HG03354 (cell line): ENCODE measurements at regions not wholly inside any gene's neighbourhood (a gene's known extent, or its start where the extent isn't known, plus 50 kb on each side); places are given as distances from the start of the nearest gene placed in this dataset.
"Not testable (repeated sequence)": the region's sequence is repeated elsewhere in the genome, so short reads cannot be mapped to it uniquely, and the experiment has no call there.

ENCODE experiments used
- ATAC-seq: cut with Tn5 transposase; IDR thresholded peaks from one replicate; pipeline ENCODE4 v1.9.1; 2021; ENCODE audit warnings: mild to moderate bottlenecking; ENCODE audit not compliant: unreplicated experiment, poor library complexity, severe bottlenecking

DNA sequence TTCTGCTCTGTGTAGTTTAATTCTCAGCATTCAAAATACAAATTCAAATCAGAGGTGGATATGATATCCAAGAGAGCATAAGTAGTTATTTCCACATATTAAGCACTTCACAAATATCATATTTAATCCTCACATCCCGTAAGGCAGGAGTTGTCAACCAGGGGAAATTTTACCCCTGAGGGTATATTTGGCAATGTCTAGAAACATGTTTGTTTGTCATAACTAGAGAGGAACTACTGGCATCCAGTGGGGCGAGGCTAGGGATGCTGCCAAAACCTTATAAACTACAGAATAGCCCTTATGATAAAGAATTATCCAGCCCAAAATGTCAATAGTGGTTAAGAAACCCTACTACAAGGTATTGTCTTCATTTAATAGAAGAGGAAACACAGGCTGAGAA, 619.4 kb downstream of the SLCO4C1 start:
- no peak for ATAC-seq

DNA sequence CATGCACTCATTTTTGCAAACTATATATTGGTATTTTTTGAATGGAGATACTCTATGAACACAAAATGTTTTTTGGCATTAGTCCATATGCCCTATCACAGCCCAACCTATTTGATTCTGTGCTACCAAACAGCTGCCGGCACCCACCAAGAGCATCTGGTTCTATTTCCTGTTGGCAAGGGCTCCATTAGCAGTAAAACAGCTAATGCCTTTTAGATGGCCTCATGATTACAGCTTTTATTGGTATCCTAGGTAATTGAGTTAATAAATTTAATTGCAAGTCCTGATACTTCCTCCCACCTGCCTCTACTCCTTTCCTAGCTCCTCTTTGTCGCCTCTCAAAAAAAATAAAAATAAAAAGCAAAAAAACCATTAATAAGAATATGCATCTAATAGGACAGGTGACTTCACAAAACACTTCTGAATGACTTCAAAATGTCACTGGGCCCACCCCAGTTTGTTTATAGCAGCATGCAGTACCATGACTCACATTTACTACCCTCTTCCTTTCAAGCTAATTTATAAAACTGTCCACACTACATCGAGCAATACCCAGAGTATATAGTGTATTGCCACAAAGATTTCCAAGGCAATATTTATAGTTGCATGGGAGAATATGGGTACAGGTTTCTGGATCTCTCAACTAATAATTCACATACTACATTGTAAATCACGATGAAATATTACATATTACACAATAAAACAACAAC, 620.4 kb downstream of the SLCO4C1 start:
- ATAC-seq, result no peak

DNA sequence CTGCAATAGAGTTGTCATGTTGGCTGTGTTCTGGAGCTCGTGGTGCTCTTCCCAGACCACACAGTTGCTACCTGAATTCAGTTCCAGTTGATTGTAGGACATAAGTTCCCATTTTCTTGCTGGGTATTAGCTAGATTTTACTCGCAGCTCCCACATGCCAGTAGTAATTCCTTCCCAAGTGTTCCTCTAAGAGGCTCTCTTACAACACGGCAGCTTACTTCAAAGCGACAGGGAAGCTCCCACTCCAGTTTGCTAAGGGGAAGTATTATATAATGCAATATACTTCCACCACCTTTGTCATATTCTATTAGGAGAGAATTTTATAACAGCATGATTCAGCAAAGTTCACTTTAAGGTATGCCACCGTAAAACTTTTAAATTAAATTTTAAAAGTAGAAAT, 623.0 kb downstream of the SLCO4C1 start:
- no peak for ATAC-seq

DNA sequence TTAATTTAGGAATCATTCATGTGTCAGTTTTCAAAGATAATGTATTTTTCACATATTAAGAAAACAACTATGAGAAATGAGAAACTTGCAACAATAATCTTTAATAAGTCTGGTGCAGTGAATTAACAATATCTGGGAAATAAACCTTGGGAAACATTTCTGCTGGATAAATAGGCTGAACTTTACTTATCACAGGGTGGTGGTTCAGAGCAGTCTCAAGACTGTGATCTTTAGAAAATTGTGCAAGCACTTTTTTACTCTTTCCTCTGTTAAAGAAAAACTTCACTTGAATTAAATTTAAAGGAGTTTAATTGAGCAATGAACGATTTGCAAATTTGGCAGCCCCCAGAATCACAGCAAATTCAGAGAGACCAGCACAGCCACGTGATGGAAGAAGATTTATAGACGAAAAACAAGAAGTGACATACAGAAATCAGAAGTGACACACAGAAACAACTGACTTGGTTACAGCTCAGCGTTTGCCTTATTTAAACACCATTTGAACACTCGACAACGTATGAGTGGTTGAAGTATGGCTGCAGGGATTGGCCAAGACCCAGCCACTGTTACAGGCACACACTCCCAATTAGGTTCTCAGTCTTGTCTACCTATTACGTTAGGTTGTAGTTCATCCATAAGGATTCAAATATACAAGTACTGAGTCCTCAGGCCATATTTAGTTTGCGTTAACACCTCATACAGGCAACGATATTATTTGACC, 631.9 kb downstream of the SLCO4C1 start:
- no peak for ATAC-seq

DNA sequence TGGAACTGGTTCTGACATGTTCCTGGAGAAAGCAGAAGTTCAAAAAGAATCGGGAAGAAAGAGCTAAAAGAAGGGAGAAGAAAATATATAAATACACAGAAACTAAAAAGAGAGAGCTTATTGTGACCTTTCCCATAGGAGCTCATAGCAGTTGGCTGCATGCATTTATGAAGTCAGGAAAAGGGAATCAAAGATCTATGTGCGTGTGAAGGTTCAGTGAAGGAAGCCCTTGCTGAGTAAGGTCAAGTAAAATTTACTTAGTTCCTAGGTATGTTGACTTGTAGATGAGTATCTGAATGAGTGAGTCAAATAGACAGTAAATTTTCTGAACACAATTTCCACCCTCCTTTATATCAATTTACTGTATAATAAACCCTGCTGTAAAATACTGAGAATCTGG, 632.5 kb downstream of the SLCO4C1 start:
- no peak for ATAC-seq

DNA sequence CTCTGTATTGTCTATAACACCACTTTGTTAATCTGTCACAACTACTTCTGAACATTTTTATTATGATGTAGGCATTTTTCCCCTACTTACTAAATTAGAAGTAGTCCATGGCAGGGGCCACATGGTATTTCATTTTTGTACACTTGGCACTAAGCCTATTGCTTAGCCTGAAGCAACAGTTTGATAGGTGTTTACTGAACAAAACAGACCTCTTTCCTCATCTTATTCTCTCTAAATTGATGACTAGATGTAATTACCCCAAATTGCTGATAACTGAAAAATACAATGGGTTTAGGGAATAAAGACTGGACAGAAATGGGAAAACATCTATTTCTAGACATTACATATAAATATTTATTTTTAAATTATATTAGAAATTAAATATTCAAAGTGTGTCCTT, 633.8 kb downstream of the SLCO4C1 start:
- ATAC-seq, result no peak

DNA sequence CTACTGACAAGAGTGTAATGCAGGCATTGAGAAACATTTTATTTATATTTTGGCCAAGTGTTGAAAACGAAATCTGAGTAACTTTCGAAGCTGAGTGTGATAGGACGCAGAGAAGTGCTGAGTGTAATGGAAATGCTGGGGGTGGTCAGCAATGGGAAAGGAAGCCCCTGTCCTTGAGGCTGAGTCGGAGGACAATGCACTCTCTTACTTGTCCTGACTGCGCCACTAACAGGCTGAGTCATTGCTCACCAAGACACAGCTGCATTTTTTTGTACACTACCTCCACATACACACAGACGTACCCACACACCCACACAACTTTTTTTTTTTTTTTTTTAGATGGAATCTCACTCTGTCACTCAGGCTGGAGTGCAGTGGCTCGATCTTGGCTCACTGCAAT, 637.7 kb downstream of the SLCO4C1 start:
- ATAC-seq, result no peak

DNA sequence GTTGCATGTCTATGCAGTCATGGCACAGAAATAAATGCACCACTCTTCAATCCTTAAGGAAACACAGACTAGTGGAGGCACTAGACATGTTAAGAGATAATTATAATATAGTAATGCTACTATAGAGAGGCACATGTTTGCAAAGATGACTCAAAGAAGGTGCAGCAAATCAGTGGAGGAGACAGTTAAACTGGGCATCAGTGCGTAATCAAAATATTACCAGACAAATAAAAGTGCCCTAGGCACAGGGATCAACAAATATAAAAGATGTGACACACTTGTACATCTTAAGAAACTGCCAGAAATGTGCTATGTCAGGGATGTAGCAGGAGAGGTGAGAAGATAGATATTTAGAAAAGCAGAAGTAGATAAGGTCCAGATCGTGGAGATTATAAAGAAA, 642.1 kb downstream of the SLCO4C1 start:
- no peak for ATAC-seq

DNA sequence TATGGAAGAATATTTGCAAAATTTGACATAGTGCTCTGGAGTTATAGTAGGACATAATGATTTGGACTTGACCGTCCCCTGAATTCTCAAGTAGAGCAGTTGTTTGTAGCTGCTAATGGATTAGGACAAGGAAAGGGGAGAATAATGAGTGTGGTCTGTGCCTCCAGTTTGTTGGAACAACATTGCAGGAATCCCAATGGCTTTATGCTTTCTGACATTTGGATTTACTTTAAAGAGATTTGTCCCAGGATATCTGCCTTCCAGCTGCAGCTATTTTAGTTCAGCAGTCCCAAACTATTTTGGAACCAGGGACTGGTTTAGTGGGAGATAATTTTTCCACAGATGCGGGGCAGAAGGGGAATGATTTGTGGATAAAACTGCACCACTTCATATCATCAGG, 648.2 kb downstream of the SLCO4C1 start:
- no peak for ATAC-seq

DNA sequence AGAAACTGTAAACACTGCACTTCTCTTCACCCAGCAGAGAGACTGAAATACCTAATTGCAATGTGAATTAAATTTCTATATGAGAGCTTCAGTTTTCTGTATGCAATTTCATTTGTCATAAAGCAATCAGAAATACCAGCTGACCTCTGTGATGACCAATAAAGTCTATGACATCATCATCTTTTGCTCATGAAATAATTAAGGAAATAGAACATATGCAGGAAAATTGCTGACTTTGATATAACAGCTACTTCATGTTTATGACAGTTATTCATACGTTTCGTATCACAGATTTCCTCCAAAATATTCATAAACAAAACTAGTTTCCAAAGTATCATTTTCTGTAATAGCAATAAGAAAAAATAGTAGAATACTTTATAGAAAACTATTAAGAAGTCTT, 652.3 kb downstream of the SLCO4C1 start:
- no peak for ATAC-seq

DNA sequence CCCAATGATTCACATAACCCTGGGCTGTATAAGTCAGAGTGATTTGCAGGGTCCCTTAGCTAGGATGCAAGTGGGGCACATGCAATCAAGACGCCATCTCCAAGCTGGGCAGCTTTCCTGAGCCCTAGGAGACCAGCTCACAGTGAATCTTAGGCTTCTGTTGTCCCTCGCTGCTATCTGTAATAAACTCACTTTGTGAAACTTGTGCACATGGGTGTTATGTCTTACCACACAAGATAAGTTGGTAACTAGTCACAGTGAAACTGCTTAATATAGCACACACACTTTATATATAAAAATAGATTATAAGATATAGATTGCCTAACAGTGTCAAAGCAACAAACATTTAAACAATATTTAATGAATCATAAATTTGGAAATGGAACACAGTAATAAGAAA, 658.5 kb downstream of the SLCO4C1 start:
- ATAC-seq, result no peak

DNA sequence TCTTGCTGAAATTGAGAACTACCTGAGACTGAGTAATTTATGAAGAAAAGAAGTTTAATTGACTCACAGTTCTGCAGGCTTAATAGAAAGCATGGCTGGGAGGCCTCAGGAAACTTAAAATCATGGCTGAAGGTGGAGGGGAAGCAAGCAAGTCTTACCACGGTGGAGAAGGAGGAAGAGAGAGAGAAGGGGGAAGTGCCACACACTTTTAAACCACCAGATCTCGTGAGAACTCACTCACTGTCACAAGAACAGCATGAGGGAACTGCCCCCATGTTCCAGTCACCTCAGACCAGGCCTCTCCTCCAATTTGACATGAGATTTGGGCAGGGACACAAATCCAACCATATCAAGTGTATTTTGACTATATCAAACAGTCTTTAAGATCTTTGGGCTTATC, 668.3 kb downstream of the SLCO4C1 start:
- not testable (repeated sequence) for ATAC-seq

DNA sequence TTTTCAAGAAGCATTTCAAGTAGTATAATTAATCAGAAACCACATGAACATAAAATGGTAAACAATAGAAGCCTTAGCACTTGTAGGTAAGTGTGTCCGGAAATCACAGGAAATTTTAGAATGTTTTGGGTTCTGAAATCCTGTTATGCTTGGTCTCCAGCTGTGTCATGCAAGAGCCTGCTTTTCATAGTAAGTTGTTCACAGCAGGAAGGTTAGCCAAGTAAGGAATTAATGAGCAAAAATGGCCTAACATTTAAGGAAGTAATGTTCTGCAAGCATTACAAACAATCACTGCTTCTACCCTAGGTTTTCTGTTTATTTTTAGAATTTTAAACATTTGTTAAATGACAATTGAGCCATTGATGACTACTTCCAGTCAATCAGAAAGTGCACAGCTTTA, 669.5 kb downstream of the SLCO4C1 start:
- ATAC-seq, result no peak

DNA sequence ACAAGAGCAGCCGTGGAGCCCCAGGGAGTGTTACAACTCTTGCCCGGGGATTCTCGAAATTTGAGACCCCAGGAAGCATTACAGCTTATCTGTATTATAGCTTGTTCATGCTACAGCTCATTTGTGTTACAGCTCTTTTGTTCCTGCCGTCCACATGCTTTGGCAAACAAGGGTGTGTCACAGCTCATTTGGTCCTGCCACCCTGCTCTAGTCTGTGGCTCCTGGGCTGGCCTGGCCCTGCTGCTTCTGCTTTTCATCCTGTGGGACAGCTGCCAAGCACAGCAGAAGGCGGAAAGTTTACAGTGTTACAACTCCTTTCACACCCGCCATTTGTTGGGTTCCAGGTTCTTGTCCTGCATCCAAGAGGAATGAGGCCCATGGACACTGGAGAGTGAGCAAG, 685.0 kb downstream of the SLCO4C1 start:
- no peak for ATAC-seq

DNA sequence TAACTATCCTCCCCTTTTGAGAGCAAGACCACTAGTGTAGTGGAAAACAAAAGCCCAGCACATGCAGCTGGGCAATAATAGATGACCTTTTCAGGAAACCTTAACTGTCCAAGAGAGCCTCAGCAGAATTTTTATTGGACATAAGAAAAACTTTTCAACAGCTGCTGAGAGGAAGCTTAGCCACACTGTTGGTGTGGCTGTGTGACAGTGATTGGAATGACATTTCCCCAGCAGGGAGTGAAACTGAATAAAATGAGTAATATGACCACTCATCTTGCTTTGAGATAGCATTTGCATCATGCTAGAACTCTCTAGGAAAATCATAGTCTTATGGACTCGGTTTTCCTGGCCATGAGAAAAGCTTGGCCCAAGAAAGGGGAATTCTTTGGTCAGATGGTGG, 687.8 kb downstream of the SLCO4C1 start:
- no peak for ATAC-seq

DNA sequence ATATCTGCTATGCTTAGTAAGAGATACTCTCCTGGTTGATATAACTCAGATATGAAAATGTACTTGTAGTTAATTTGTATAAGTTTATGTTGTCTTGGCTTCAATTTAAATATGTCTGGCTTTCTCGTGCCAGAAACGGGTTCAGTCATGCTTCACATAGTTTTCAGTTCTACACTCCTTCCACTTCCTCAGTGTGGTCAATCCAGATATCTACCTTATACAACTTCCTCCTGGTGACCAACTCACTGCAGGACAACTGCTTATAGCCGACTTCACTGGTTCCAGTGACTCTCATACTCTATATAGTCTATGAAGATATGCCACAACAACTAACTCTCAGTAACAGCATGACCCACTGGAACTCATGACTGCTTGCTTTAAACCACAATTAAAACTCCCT, 690.4 kb downstream of the SLCO4C1 start:
- ATAC-seq, result peak; percentile 82

DNA sequence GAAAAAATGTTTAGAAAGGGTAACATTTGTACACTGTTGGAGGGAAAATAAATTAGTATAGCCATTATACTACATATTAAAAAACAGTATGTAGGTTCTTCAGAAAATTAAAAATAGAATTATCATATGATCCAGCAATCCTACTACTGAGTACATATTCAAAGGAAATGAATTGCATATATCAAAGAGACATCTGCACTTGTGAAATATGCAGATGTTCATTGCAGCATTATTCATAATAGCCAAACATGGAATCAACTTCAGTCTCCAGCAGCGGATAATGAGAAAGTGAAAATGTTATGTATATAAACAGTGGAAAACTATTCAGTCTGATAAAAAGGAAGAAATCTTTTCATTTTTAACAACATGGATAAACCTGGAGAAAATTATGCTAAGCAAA, 695.5 kb downstream of the SLCO4C1 start:
- no peak for ATAC-seq

DNA sequence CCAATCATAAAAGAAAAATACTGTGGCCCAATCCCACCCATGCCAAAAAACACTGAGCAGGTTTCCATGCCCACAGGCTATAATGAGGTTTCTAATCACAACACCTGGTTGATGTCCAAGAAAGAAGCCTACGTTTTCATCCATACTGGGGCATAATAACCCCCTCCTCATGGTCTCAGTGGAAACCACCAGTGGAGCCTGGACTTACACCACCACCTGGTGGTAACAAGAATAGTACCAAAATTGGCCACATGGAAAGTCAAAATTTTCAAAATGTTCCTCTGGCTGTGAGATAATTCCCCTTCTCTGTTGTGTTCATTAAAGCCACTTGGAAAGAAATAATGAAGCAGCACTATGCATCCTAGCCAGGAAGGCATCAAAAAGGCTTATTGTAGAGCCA, 687.3 kb upstream of the ST8SIA4 start:
- ATAC-seq, result peak; percentile 72

DNA sequence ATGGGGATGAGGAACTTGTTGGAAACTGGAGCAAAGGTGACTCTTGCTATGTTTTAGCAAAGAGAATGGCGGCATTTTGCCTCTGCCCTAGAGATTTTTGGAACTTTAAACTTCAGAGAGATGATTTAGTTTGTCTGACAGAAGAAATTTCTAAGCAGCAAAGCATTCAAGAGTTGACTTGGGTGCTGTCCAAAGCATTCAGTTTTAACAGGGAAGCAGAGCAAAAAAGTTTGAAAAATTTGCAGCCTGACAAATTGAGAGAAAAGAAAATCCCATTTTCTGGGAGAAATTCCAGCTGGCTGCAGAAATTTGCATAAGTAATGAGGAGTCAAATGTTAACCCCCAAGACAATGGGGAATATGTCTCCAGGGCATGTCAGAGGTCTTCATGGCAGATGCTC, 682.3 kb upstream of the ST8SIA4 start:
- no peak for ATAC-seq

DNA sequence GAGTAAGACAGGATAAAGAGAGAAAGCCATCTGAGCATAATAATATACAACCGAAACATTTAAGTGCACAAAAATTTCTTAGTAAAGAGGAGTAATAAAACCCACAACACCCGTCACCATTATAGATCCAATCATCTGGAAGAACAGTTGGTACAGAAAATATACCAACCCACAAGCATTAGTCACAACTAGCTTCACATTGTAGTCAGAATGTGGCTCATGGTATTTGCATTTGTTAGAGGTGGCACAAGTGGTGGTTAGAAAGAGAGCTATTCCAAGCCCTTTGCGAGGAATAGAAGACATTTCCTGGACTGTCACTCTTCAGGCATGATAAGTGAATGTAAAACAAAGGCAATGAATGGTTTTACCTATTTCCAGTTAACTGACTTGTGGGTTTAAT, 677.5 kb upstream of the ST8SIA4 start:
- ATAC-seq, result no peak

DNA sequence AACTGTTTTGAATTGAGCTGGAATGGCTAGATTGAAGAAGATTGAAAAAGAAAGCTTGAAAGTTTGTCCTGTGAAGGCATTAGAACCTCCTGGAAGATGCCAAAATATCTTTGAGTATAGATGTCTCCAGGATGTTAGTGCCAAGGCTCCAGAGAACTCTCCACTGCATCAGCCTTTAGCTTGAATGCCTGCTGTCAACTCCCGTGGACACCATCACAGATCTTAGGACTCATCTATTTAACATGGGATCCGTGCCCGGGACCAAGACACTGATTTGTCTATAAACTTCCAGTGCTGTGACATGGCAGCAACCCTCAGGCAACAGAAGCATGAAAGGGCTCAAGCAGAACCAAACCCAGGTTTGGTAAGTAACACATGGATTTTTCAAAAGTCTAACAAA, 670.9 kb upstream of the ST8SIA4 start:
- ATAC-seq, result no peak

DNA sequence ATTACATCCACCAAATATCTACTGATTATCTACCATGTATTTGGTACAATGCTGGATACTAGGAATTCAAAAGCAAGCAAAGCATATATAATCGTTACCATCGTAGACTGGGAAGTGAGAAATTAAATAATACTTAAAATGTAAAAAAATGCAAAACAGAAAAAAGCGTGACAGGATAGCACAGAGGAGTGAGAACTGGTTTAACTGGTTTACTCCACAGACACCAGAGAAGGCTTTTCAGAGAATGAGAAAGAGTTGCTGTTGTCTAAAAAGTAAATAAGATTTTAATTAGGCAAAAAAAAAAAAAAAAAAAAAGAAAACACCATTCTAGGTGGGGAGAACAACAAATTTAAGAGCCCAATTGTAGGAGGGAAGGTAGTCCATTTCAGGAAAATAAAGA, 657.9 kb upstream of the ST8SIA4 start:
- no peak for ATAC-seq
